Ecto neural progenitor cell (in vitro differentiated cells): ENCODE measurements at regions not wholly inside any gene's neighbourhood (a gene's known extent, or its start where the extent isn't known, plus 50 kb on each side); places are given as distances from the start of the nearest gene placed in this dataset.

Experiments used
- DNase-seq: peaks from one replicate; pipeline ENCODE4 v3.0.0-alpha.2; 2018; ENCODE audit warnings: low spot score

DNA sequence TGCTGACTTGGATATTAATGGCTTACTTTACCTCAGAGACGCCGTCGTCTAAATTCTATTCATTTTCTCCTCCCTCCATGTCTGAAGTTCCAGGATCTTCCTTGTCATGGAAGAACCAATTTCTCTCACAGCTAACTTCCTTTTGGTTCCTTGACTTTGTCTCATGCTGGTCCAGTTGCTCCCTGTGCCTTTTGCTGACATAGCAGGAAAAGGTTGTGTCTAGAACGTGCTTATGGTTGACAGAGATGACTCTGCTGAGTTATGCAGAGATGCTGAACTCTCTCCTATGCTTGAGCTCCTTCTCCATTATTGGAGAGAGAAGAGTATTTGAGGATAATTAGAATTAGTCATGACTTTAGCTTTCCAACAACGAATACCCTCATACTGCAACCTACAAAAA is 1338.9 kb downstream of the MAT2B start:
- no peak for DNase-seq

DNA sequence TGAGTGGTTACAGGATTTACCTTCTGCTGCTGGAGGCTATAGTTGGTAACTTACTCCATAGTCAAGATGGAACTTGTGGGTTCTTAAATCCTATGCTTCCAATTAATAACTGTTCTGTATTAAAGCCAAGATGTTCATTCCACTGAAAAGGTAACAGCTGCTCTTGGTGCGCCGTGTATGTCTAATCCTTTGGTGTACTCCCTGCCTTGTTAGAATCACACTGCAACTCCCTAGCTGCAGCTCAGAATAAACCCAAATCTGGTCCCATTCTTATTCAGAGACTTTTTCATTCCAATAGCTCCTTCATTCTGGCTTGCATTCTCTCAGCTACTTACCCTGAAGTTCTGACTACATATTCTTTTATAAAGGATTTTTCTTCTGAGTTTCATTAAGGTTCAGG is 1355.5 kb downstream of the MAT2B start:
- DNase-seq: no peak

DNA sequence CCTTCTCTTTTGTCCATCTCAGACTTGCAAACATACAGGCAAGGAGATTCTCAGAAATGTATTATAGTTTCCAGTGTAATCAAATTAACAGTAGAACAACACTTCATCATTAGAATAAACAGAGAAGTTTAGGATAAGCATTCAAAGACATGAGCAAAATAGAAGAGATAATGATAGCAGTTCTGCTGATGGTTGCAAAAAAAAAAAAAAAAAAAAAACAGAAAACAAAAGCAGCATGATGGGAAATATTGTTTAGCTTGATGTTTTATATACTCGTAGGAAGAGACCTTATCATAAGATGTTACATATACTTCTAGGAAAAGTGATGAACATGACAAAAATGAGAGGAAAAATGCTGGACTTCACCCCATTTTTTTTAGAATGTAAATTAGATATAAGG is 1356.2 kb downstream of the MAT2B start:
- no peak for DNase-seq

DNA sequence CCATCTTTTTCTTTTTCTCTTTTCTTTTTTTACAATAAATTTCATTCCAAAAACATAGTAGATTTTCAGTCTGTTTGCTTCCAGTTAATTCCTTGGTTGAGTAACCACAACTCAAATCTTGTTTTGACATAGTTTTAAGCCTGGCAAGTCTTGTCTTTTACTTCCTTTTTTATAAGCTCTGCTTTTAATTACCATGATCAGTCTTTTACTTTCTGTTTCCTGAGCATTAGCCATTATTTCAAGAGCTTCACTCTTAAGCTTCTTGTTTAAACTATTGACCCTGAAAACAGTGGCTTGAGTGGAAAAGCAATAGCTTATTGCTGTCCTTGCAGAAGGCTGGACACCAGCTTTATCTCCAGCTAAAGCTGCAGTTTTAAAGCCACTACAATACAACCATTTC is 1363.3 kb downstream of the MAT2B start:
- no peak for DNase-seq

DNA sequence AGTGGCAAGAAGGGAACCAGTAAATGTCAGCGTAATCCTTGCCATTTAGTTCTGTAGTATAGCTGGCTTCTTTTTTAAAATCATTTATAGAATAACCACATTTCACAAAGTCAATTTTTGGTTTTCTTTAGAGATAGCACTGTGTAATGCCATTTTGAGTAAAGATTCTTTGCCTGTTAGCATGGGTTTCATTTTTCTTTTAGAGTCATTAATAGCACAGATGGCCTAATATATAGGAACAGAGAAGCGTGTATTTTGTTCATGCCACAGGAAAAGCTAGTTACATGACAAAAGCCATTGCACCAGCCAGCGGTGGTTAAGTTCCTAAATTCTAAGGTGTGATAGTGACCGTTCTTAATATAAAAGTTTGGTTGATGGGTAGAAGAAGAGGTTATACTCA is 1363.9 kb downstream of the MAT2B start:
- no peak for DNase-seq

DNA sequence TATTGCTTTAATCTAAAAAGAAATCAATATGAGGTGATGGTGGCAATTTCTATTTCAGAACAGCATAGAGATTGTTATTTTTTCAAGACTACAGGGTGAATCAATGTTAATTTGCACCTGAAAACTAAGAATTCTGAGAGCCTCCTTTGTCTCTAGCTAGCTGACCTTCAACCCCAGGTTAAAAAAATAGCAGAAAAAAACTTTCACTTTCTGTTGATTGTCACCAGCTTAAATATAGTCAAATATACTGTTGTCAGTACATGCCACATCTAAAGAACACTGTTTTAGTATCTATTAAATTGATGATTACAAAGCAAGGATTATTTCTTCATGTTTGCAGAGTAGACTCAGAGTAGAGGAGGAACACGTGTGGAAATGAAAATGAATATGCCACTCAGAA is 1371.4 kb downstream of the MAT2B start:
- no peak for DNase-seq

DNA sequence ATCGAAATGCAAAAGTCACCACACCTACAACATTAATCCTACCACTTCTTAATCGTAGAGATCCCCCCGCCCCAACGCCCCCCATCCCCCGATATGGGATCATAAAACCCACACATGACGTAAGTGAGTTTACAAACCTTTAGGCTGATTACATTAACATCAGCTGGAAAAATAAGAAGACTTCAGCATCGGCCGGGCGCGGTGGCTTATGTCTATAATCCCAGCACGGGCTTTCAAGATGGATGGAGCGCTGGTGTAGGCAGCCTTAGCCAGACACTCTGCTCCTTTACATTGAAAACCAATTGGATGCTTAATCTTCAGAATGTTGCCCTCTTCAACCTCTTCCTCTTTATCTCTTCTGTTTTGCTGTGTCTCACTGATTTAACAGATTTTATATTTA is 1376.0 kb downstream of the MAT2B start:
- DNase-seq: no peak

DNA sequence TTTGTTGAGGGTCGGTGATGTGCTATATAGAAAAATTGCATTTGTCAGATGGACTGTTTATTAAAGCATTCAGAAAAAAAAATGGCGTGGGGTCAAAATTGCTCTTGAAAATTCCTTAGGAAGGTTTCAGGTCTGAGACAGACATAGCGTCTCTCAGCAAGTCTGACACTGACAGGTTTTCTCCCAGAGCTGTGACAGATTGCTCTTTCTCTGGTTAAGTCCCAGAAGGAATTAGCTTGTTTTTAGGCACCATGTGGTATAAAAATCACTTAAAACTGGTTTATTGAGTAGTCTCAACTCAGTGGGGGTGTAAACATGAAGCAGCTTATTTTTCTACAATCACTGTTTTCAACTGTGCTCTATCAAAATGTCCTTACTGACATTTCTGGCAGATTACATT is 1379.8 kb downstream of the MAT2B start:
- no peak for DNase-seq

DNA sequence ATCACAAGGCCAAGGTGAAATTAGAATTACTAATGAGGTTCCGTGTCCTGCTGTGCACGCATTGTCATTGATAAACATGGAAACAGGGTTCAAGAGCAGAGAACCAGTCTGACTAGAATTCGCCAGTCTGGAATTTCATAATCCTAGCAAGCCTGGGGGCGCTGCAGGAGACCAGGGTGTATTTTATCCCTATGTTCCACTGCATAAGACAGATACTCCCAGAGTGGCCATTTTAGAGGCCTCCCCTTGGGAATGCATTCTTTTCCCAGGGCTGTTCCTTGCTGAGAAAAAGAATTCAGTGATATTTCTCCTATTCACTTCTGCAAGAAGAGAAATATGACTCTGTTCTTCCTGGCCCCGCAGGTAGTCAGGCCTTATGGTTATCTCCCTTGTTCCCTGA is 1387.7 kb downstream of the MAT2B start:
- DNase-seq: no peak

DNA sequence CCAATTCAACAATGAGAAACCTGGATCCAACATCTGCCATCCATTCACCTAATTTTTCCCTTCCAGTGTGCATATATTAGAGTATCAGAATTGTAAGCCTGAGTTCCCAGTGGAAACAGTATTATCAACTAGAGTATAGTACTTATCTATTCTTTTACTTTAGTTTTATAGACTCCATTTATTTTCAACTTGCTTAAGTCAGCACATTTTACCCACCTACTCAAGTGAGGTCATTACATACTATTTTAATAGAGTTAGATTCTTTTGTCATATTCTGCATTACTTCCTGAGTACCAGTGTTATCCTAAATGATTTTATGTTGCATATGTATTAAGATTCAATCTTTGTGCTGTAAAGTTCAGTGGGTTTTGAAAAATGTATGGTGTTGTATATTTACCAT is 1393.3 kb downstream of the MAT2B start:
- DNase-seq: no peak

DNA sequence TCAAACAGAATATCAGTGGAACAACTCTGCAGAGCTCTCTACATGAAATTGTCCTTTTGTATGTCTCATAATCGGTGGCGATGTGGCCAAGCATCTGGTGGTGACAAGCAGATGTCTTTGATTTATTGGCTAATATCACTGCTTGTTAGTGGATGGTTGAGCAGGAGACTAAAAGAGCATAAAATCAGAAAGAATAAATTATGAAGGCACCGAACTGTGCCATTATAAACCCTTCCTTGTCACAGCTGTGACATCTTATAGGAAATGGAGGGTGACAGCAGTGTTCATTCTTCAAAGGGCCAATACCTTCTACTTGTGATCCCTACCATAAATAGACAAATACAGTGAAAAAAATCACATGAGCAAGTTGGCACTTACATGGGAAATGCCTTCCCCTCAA is 1404.3 kb downstream of the MAT2B start:
- no peak for DNase-seq

DNA sequence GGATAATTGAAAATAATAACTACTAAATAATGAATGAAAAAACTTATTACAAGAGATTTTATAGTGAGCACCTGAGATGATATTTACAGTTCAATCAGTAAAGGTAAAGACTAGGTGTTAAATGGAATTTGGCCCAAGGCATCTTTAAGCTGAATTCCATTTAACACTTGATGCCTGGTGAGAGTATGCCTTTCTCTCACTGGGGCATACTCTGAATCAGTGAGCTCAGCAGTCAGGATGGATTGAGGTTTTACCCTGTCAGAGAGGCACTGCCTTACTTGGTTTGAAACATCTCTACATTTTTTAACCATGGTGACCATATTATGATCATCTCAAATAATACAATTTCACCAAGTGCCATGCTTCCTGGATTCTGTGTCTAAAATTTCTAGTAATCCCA is 1416.3 kb downstream of the MAT2B start:
- DNase-seq: no peak

DNA sequence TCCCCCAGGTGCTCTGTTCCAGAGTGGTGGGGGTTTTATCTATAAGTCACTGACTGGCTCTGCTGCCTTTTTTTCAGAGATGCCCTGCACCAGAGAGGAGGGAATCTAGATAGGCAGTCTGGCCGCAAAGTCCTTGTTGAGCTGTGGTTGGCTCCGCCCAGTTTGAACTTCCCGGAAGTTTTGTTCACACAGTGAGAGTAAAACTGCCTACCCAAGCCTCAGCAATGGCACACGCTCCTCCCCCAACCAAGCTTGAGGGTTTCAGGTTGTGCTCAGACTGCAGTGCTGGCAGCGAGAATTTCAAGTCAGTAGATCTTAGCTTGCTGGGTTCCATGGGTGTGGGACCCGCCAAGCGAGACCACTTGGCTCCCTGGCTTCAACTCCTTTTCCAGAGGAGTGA is 1428.6 kb downstream of the MAT2B start:
- DNase-seq: no peak

DNA sequence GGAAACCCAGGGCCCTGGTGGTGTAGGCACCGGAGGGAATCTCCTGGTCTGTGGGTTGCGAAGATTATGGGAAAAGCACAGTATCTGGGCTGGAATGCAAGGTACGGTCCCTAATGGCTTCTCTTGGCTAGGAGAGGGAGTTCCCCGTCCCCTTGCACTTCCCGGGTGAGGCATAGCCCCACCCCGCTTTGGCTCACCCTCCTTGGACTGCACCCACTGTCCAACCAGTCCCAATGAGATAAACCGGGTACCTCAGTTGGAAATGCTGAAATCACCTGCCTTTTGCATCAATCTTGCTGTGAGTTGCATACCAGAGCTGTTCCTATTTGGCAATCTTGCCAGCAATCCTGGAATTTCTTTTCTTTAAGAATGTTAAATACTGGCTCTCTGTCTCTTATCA is 1429.1 kb downstream of the MAT2B start:
- no peak for DNase-seq

DNA sequence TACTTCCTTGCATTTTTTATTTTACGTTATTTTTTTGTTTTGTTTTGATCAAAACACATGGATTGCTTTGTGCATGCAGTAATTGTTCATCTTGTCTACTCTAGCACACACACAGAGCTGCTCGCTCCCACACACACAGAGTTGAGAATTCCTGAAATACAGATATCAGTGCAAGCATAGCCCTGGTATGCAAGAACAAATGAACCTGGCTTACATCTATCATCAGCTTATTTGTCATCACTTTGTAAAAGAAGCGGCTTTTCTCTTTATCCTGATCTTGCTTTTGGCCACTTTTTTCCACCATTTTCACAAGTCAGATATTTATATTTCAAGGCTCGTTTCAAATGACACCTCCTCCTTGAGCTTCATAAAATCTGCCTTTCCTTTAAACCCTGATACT is 1435.7 kb downstream of the MAT2B start:
- no peak for DNase-seq

DNA sequence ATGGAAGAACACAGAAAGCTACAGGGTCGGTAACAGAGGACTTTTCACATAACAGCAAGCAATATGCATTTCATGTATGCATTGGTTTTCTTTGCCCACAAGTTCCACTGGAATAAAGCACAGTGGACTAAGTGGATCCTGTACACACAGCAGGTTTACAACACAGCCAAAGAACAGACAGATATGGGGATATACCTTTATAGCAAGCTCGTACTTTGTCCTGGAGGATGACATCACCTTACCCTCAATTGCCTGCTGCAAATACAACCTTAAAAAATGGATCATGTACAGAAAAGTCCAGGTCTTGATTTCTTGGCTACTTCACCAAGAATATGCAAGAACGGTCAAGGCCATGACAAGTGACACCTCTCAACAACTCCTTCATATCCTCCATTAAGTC is 1445.5 kb downstream of the MAT2B start:
- DNase-seq: no peak

DNA sequence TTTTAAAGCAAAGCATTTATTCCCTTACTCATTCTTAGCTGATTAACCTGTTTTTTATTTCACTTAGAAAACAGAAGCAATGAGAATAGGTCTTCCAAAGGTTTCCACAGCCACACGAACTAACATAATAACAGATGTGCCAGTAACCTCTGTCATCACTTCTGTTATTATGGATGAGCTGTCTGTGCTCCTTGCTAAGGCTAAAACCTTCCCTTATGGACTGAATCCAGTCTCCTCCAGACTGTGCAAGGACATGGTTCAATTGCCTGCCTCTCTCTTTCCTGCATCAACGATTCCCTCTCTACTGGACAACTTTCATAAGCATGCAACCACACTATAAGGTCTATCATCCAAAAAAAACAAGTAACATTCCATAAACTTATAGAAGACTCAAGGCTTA is 1446.2 kb downstream of the MAT2B start:
- no peak for DNase-seq

DNA sequence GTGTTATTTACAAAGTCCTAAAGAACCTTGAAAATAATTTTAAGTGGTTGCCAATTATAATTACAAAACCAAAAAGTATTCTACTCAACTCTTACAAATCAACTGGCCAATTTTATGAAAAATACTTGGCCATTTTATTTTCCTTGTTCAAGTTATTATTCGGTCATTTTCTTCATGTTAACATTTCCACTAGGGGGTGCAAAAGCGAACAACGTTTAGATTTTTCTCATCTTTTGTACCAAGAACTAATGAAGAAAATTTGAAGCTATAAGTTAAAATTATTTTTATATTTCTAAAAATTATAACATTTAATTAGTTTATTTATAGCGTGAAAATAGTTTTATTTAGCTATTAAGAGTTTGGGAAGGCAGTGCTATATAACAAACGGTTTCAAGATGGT is 1453.3 kb downstream of the MAT2B start:
- no peak for DNase-seq

DNA sequence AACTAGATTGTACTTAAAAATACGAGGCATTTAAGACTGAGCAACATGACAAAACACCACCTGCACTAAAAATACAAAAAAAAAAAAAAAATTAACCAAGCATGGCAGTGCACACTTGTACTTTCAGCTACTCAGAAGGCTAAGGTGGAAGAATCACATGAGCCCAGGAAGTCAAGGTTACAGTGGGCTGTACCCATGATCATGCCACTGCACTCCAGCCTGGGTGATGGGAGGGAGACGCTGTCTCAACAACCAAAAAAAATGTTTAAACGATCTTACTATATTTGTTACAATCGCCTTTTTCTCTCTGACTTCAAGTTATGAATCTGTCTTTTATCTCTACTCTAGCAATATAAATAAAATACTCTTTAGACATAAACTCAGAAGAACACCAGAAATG is 1454.3 kb downstream of the MAT2B start:
- DNase-seq: no peak

DNA sequence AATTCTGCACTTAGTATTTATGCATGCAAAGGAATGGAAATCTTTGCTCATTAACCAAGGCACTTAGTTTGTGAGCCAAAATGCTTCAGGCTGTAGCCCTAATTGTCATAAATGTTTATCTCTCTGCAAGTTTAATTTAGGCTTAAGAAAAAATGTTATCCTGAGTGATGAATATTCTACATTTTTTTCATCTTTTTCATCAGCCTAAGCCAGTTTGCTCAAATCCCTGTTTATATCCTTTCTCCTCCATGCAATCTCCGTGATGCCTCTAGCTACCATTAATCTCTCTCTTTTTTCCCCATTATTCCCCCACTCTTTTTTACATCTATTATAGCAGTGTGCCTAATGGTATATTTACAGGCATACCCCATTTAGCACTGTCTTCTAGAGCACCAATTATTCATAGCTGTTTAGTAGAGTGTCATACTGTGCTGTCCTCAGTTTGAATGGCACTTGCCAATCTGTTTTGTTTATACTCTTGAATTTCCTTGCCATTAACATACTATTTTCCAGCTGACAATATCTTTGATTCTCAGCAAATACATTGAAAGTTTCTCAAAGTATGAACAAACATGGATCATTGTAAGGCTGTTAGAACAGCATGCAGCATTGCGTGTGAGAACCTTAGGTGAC is 1457.0 kb downstream of the MAT2B start:
- DNase-seq: no peak

DNA sequence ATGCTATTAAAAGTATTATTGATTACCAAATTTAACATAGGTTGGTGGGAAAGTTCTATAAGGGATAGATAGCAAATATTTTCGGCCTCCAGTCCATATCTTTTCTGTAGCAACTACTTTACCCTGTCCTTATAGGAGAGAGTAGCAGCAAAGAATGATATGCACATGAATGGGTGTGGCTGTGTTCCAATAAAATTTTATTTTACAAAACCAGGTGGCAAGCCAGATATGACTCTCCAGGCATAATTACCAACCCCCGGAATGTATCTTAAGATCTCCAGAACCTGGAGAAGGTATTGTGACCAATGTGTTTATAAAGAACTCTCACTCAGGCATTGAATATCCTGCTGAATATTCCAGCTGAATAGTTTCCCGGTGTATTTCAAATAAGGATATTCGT is 1461.2 kb downstream of the MAT2B start:
- DNase-seq: no peak

DNA sequence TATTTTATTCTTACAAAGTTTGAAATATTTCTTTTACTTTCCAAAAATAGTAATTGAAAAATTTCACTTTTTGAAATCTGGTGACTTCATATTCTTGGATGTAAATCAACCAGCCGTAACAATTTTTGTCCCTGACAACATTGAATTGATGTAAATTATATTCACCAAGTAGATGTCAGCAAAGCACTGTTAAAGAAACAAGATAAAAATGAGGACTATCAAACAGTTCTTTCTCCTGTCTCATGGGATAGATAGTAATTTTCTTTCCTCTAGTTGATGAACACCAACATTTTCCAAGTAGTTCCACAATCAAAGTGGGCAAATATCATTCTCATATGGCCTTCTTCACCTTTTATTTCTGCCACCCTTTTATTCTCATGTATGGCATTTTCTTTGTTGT is 1461.9 kb downstream of the MAT2B start:
- DNase-seq: no peak

DNA sequence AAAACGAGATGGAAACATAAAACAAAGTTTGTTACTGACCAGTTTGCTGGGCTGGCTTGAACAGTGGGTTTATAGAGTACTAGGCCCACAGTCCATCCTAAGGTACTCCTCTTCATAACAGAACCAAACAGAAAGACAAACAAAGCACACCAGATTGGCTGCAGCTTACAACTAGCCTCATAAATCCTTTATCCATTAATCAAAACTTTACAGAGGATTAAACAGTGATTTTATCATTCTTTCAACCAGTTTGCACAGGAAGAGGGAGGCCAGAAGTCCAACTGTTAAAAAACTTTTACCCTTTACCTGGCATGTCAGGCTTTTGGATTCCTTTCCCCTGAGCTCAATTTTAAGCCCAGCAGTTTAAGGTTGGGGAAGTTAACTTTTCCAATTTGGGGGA is 1467.6 kb downstream of the MAT2B start:
- DNase-seq: no peak

DNA sequence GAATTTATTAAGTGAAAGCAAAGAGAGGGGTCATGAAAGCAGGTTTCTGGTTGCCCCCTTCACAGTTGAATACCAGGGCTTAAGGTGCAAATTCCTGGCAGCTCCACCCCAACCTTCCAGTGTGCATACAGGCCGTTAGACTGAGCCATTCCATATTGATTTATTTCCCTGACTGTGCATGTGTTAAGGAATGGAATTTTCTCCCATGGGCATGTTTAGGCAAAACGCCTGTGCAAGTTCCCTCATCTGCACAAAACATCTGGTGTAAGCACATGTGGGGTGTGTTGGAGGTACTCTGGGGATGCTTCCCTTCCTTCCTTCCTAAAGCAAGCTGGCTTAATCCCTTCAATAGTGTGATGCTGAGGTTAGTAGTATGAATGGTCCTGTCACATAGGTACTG is 1470.6 kb downstream of the MAT2B start:
- DNase-seq: no peak

DNA sequence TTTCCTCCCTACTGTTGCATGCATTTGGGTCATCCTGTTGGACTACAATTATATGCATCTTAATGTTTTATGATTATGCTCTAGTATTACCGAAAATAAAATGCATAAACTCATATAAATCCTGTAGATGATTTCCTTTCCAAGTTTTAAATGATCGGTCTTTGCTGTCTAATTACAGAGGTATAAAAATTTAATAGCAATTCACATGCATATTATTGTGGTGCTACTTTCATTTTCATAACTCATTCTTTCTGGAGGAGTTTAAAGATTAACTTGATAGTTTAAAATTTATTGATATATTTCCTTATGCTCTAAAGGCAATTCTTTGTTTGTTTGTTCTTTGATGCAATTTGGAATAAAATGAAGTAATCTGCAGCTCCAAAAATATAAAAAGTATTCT is 1475.1 kb downstream of the MAT2B start:
- DNase-seq: no peak
